ENCODE measurements at regions not wholly inside any gene's neighbourhood (a gene's known extent, or its start where the extent isn't known, plus 50 kb on each side); places are given as distances from the start of the nearest gene placed in this dataset.

DNA sequence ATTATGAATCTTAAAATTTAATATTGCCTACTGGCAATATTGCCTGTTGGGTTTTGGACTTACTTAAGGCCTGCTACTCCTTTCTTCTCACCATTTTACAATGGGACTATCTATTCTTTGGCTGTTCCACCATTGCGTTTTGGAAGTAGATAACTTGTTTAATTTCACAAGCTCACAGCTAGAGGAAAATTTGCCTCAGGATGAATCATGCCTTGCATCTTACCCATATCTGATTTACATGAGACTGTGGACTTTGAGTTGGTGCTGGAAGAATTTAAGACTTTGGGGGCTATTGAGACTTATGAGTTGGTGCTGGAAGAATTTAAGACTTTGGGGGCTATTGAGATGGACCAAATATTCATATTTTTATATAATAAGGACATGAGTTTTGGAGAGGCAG lies 662.6 kb downstream of the METTL15 start:
- H3K4me3 ChIP-seq (replicated peaks in 1 of 2; ENCODE audit: low read depth in 2 of 2, low read length in 2 of 2) = no peak overlapping the region
- TF ChIP-seq, protein P1, sequence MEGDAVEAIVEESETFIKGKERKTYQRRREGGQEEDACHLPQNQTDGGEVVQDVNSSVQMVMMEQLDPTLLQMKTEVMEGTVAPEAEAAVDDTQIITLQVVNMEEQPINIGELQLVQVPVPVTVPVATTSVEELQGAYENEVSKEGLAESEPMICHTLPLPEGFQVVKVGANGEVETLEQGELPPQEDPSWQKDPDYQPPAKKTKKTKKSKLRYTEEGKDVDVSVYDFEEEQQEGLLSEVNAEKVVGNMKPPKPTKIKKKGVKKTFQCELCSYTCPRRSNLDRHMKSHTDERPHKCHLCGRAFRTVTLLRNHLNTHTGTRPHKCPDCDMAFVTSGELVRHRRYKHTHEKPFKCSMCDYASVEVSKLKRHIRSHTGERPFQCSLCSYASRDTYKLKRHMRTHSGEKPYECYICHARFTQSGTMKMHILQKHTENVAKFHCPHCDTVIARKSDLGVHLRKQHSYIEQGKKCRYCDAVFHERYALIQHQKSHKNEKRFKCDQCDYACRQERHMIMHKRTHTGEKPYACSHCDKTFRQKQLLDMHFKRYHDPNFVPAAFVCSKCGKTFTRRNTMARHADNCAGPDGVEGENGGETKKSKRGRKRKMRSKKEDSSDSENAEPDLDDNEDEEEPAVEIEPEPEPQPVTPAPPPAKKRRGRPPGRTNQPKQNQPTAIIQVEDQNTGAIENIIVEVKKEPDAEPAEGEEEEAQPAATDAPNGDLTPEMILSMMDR (IDR thresholded peaks at IDR 0.05; ENCODE audit: low read depth, low read length) = no peak
- peak in 1 of 2 donors; percentile 25 for DNase-seq (ENCODE audit: low read depth in 2 of 2)

DNA sequence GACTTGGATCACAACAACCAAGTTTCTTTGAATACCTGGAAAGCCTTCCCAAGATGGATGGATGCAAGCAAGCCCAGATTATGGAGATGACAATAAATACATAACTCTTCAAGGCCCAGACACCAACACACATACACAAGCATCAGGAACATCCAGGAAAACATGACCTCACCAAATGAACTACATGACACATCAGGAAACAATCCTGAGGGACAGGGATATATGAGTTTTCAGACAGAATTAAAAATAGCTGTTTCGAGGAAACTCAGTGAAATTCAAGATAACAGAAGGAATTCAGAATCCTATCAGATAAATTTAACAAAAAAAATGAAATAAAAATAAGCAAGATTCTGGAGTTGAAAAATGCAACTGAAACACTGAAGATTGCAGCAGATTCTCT lies 659.4 kb downstream of the METTL15 start:
- TF ChIP-seq, protein P1 (IDR thresholded peaks at IDR 0.05; ENCODE audit: low read depth, low read length) = no peak
- no peak overlapping the region for H3K4me3 ChIP-seq (replicated peaks in 1 of 2; ENCODE audit: low read depth in 2 of 2, low read length in 2 of 2)
- DNase-seq (ENCODE audit: low read depth in 2 of 2) = peak; percentile 44 to 60

DNA sequence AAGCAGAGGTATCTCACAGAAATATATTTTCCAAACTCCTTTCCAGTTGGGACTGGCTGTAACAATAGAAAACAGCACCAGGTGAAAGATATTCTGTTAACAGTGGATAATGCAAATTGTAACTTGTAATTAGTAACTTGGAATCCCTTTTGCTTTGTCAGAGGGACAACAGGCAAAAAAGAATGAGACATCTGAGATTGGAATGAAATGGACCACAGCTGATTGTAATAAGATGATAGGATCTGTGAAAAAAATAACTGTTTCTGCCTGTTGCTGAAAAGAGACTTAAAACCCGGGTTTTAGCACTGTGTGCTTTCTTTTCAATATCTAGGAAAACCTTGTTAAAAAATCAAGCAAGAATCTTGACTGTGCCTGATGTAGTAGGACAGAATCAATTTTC lies 655.7 kb downstream of the METTL15 start:
- no peak overlapping the region for H3K4me3 ChIP-seq (replicated peaks in 1 of 2; ENCODE audit: low read depth in 2 of 2, low read length in 2 of 2)
- no peak for DNase-seq (ENCODE audit: low read depth in 2 of 2)
- TF ChIP-seq, protein P1 (IDR thresholded peaks at IDR 0.05; ENCODE audit: low read depth, low read length) = no peak

DNA sequence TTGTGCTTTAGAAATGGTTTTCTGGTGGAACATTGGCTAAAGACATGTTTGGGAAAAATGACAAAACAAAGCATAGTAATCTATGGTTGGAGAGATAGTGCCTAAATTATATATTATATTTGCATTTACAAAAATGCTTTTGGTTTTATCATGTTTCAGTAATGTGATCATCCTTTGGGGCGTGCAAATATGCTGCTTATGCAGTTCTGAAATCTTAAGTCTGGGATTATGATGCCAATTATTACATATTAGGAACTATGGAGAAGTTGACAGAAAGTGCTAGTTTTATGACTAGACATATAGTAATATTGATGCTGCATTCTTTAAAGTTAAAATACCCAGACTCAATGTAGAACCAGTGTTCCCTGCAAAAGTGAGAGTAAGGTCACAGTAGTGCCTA lies 655.0 kb downstream of the METTL15 start:
- TF ChIP-seq, protein P1 (IDR thresholded peaks at IDR 0.05; ENCODE audit: low read depth, low read length) = no peak
- no peak overlapping the region for H3K4me3 ChIP-seq (replicated peaks in 1 of 2; ENCODE audit: low read depth in 2 of 2, low read length in 2 of 2)
- DNase-seq (ENCODE audit: low read depth in 2 of 2) = no peak

DNA sequence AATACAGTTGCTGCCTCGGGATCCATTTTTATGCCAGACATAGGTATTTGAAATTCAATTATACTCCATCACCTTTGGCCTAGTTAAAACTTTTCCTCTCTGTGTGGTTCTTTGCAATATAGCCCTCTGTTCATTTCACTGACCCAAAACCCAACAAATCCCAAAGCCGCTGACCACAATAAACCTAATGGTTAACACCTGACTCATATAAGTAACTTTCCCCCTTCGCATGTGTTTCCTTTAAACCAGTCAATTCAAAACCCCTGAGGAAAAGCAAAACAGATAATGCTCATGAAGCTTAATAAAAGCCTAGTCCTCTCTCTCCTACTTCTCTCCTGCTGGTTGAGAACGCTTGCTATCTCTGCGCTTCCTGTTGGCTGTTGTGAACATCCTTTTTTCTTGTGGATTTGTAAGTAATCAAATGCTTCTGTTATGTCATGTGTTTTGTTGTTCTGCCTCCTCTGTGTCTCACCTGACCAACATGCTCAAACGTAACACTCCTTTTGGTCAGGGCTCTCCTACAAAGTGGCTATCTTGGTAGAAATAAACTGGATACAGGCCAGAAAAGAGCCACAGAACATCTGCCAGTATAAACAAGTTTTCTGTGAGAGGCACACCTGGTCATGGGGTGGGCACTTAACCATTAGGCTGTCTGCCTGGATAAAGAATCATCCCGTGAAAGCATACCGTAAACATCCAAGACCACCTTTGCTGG lies 652.6 kb downstream of the METTL15 start:
- TF ChIP-seq, protein P1 (IDR thresholded peaks at IDR 0.05; ENCODE audit: low read depth, low read length) = no peak

DNA sequence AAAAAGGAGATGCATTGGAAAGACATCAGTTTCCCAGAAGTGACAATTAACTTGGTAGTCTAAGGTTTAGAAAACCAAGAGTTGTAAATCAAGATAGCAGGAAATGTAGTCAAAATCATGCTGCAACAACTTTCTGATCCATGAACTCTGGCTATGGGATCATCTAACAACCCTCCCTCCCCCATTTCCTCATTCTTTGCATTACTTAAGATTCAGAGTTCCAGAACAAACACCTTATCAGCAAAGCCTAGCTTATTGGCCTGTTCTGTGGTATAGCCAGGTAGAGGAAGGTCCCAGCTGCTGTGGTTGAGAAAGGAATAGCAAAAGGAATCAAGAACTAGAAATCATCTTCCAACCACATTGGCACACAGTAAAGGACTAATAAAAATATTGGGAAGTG lies 651.1 kb downstream of the METTL15 start:
- H3K4me3 ChIP-seq (replicated peaks in 1 of 2; ENCODE audit: low read depth in 2 of 2, low read length in 2 of 2) = no peak overlapping the region
- TF ChIP-seq, protein P1 (IDR thresholded peaks at IDR 0.05; ENCODE audit: low read depth, low read length) = no peak
- DNase-seq (ENCODE audit: low read depth in 2 of 2) = peak; percentile 56 to 63

More for the DNA sequence above, 652.6 kb downstream of the METTL15 start:
- DNase-seq (ENCODE audit: low read depth in 2 of 2) = no peak
- no peak overlapping the region for H3K4me3 ChIP-seq (replicated peaks in 1 of 2; ENCODE audit: low read depth in 2 of 2, low read length in 2 of 2)
